Spleen (tissue), 11 donors: ENCODE measurements at regions not wholly inside any gene's neighbourhood (a gene's known extent, or its start where the extent isn't known, plus 50 kb on each side); places are given as distances from the start of the nearest gene placed in this dataset.

ENCODE experiments used
- DNase-seq: peaks from one replicate; pipeline ENCODE4 v3.0.0-alpha.2; 2020
- H3K27ac ChIP-seq, 8 donors: fragments of 200-600 bp; sonication (generic) in 7 of 8; 1 replicate in 4 of 8; 2 replicates in 4 of 8; pipeline versions ENCODE4 v1.5.0 to v1.8.0; 2016 to 2021; ENCODE audit warnings: inconsistent platforms in 4 of 8, mild to moderate bottlenecking in 4 of 8, moderate library complexity in 1 of 8
- H3K27me3 ChIP-seq, 7 donors: fragments of 200-600 bp; sonication (generic) in 6 of 7; replicated peaks in 1 of 7; 1 replicate in 4 of 7; 2 replicates in 3 of 7; pipeline versions ENCODE4 v1.5.0 to v1.8.0; 2016 to 2021; ENCODE audit warnings: inconsistent platforms in 3 of 7, mild to moderate bottlenecking in 1 of 7
- H3K36me3 ChIP-seq, 6 donors: fragments of 200-600 bp; sonication (generic) in 5 of 6; 1 replicate in 4 of 6; 2 replicates in 2 of 6; pipeline versions ENCODE4 v1.5.0 to v1.8.0; 2016 to 2021; ENCODE audit warnings: inconsistent platforms in 2 of 6
- H3K4me1 ChIP-seq, 6 donors: fragments of 200-600 bp; sonication (generic) in 5 of 6; 1 replicate in 3 of 6; 2 replicates in 3 of 6; pipeline versions ENCODE4 v1.5.0 to v1.8.0; 2016 to 2021; ENCODE audit warnings: inconsistent platforms in 3 of 6
- H3K4me3 ChIP-seq, 8 donors: fragments of 200-600 bp; sonication (generic) in 7 of 8; 1 replicate in 4 of 8; 2 replicates in 4 of 8; pipeline versions ENCODE4 v1.5.0 to v1.8.0; 2016 to 2021; ENCODE audit warnings: inconsistent platforms in 4 of 8, mild to moderate bottlenecking in 4 of 8, moderate library complexity in 2 of 8
- H3K9me3 ChIP-seq, 8 donors: fragments of 200-600 bp; sonication (generic) in 7 of 8; 1 replicate in 4 of 8; 2 replicates in 4 of 8; pipeline versions ENCODE4 v1.5.0 to v1.8.0; 2016 to 2021; ENCODE audit warnings: inconsistent platforms in 4 of 8
- POLR2A ChIP-seq, 3 donors: fragments of 450-650 bp; IDR thresholded peaks; one replicate each; pipeline ENCODE4 v1.5.1; 2017; ENCODE audit warnings: antibody characterized with exemption in 3 of 3, mild to moderate bottlenecking in 1 of 3
- POLR2AphosphoS5 ChIP-seq, 3 donors: sonication (generic); formaldehyde crosslinking; IDR thresholded peaks; one replicate each; pipeline ENCODE4 v1.5.1; 2017; ENCODE audit warnings: antibody characterized with exemption in 3 of 3
- WGBS, 5 donors: extraction: QIAGEN DNeasy Blood & Tissue Kit in 3 of 5; methylation state at CpG; one replicate each; pipeline versions ENCODE4 v1.1.5 to v1.1.7; 2013 to 2018; 5-methylcytosine and 5-hydroxymethylcytosine counted together
- intact Hi-C: fragments of 100-400 bp; cut with DNase I; formaldehyde crosslinking; loops from one replicate; pipeline ENCODE4 v1.15.0; 2023; ENCODE audit warnings: low total_unique reads
- TF ChIP-seq, protein P1 (sequence below), 11 experiments: fragments of 200-600 bp in 7 of 11; fragments of 450-650 bp in 4 of 11; sonication (generic) in 4 of 11; IDR thresholded peaks in 8 of 11; conservative IDR thresholded peaks in 3 of 11; 1 replicate in 7 of 11; 2 replicates in 4 of 11; pipeline versions ENCODE4 v1.4.0 to v1.8.0; 2016 to 2021; ENCODE audit warnings: antibody characterized with exemption in 11 of 11, inconsistent platforms in 4 of 11, mild to moderate bottlenecking in 1 of 11
- donor health status: healthy with polysubstance abuse.
- donor health status: DM: no; HTN: no; CAD: no; lungs with moderate emphysema.
- donor health status: DM: no; HTN: no; CAD: no.
- donor health status: Bipolar disorder and iron deficiency.
- donor health status: healthy.
- donor health status: DM: no; HTN: no; CAD: no.
- donor health status: DM: yes; HTN: yes; CAD: no.

DNA sequence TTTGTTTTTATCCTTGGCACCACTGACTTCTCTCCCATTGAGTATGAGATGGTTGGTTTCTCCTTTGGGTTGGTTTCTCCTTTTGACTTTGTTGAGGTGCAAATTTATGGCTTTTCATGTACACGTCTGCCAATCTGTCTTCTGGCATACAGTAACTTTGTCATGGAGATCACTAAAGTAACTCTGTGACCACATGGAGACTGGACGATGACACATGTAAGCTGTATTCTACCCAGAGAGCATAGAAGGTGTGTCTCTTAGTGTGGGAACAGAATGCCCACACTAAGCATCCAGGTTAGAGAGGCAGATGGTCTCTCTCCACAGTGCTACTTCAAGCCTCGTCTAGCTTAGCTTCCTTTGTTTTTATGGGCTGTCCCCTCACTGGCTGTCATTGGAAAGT lies 897.5 kb downstream of the SUCLG1 start:
- WGBS, 5 donors, result 60 to 68% (median 64%) methylated on average over 3 of the region's 3 CpGs
- no peaks in the 10 kb centered on the region for H3K27me3 ChIP-seq
- intact Hi-C loops, result no loop called here
- no peak for DNase-seq
- H3K27ac ChIP-seq, result no peak overlapping the region
- no peak overlapping the region for H3K4me3 ChIP-seq
- no peaks in the 10 kb centered on the region for H3K36me3 ChIP-seq
- no peak for TF ChIP-seq POLR2A (IDR thresholded peaks at IDR 0.05)
- TF ChIP-seq, protein P1, sequence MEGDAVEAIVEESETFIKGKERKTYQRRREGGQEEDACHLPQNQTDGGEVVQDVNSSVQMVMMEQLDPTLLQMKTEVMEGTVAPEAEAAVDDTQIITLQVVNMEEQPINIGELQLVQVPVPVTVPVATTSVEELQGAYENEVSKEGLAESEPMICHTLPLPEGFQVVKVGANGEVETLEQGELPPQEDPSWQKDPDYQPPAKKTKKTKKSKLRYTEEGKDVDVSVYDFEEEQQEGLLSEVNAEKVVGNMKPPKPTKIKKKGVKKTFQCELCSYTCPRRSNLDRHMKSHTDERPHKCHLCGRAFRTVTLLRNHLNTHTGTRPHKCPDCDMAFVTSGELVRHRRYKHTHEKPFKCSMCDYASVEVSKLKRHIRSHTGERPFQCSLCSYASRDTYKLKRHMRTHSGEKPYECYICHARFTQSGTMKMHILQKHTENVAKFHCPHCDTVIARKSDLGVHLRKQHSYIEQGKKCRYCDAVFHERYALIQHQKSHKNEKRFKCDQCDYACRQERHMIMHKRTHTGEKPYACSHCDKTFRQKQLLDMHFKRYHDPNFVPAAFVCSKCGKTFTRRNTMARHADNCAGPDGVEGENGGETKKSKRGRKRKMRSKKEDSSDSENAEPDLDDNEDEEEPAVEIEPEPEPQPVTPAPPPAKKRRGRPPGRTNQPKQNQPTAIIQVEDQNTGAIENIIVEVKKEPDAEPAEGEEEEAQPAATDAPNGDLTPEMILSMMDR (IDR thresholded peaks at IDR 0.05 in 8 of 11, conservative IDR thresholded peaks at IDR 0.05 in 3 of 11), result no peak
- no peak for TF ChIP-seq POLR2AphosphoS5 (IDR thresholded peaks at IDR 0.05)
- peaks cover 0 to 19% (median 7%) of the 10 kb centered on the region in 8 donors for H3K9me3 ChIP-seq
- no peaks in the 10 kb centered on the region for H3K4me1 ChIP-seq

DNA sequence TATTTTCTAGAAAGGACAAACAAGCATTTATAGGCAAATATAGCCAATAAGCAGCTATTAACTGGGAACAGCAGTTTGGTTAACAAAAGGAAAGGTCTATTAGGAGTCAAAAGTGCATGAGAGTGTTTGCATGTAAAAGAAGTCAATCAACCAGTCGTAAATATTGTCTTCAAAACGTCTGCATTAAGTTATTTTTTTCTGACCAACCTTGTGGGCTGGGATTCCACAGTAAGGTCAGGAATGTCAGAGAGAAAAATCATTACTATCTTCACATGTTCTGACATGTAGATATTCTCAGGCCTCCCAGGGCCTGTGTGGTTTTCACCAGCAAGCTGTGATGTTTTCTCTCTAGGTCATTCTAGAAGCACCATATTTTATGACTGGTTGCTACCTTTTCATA lies 922.5 kb downstream of the SUCLG1 start:
- no peak for TF ChIP-seq POLR2A (IDR thresholded peaks at IDR 0.05)
- Histone ChIP-seq H3K4me1 (no peaks in the 10 kb centered on the region), H3K9me3 (no peaks in the 10 kb centered on the region), H3K27me3 (no peaks in the 10 kb centered on the region), H3K36me3 (no peaks in the 10 kb centered on the region), H3K27ac (no peak overlapping the region), H3K4me3 (no peak overlapping the region)
- WGBS, 5 donors, result 32 to 44% (median 37%) methylated on average over 2 of the region's 2 CpGs
- intact Hi-C loops, result no loop called here
- no peak for DNase-seq

DNA sequence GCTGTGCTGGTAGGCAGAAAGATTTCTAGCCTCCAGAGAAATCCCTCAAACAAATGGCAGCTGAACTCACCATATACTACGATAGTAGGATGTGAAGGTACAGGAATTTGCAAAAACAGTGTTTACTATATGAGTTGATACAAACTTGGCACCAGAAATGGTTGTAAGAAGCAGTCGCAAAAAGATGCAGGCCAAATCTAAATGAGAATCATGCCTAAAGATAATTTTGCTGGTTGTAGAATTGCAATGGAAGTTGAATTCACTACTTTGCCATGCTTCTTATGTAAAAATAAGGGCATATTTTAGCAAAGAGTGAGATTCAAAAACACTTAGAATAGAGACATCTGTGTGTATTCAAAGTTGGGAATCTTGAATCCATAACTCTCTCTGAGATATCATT lies 924.7 kb downstream of the SUCLG1 start:
- no peaks in the 10 kb centered on the region for H3K36me3 ChIP-seq
- H3K27me3 ChIP-seq, result no peaks in the 10 kb centered on the region
- TF ChIP-seq, protein P1 (IDR thresholded peaks at IDR 0.05 in 8 of 11, conservative IDR thresholded peaks at IDR 0.05 in 3 of 11), result no peak
- TF ChIP-seq POLR2AphosphoS5 (IDR thresholded peaks at IDR 0.05), result no peak
- TF ChIP-seq POLR2A (IDR thresholded peaks at IDR 0.05), result no peak
- H3K27ac ChIP-seq, result no peak overlapping the region
- no peak for DNase-seq
- 77 to 88% (median 80%) methylated on average over 2 of the region's 2 CpGs for WGBS, 5 donors
- intact Hi-C loops, result no loop called here
- no peaks in the 10 kb centered on the region for H3K4me1 ChIP-seq
- H3K9me3 ChIP-seq, result peaks cover 0 to 5% (median 0%) of the 10 kb centered on the region in 8 donors
- no peak overlapping the region for H3K4me3 ChIP-seq

DNA sequence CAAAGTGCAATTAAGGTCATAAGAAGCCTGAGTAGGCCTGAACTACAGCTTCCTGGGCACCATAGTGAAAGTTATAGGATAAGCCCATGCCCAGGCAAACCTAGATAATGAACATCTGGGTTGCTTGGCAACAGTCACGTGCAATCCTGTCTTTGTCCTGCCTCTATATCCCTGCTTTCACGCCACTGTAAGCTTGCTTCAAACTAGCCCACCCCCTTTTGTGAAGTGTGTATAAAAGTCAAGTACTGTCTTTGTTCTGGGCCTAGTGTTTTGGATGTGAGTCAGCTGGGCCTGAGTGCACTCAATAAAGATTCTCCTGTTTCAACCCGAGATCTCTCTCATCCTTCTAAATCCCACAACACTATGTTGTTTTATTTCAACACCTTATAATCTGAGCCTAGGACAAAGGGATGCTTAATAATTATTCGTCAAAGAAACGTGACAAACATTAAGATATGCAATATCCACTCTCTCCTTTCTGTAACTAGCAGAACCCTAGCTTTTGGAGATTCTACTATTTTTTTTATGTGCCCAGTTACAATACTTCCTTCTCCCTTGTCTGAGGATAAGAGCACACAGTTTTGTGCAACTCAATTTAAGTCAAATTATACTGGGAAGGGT lies 927.8 kb downstream of the SUCLG1 start:
- no peak for DNase-seq
- 53 to 81% (median 64%) methylated on average over 5 of the region's 5 CpGs for WGBS, 5 donors
- Histone ChIP-seq H3K9me3 (peaks cover 0 to 7% (median 0%) of the 10 kb centered on the region in 8 donors), H3K27ac (no peak overlapping the region), H3K27me3 (no peaks in the 10 kb centered on the region), H3K4me1 (no peaks in the 10 kb centered on the region), H3K4me3 (no peak overlapping the region), H3K36me3 (no peaks in the 10 kb centered on the region)
- TF ChIP-seq, protein P1 (IDR thresholded peaks at IDR 0.05 in 8 of 11, conservative IDR thresholded peaks at IDR 0.05 in 3 of 11), result no peak
- TF ChIP-seq POLR2A (IDR thresholded peaks at IDR 0.05) (no peak), POLR2AphosphoS5 (IDR thresholded peaks at IDR 0.05) (no peak)
- intact Hi-C loops, result no loop called here

DNA sequence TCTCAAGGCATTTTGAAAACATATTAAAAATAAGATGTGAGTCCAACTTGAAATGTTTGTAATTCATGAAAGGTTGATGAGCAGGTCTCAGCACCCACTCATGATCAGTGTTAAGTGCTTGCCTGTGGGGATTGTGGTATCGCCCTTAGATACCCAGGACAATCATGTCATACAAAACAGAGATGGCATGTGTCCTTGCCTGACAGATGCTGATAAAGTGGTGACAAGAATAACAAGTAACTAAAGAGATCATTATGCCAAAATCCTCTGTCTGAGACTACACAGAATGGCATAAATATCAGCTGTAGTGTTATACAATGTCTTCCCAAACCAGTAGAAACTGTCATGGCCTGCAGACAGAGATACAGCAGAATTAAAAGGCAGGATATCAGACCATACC lies 930.3 kb downstream of the SUCLG1 start:
- WGBS, 5 donors, result 80 to 98% (median 86%) methylated on average over 1 of the region's 1 CpG
- no peaks in the 10 kb centered on the region for H3K27me3 ChIP-seq
- TF ChIP-seq, protein P1 (IDR thresholded peaks at IDR 0.05 in 8 of 11, conservative IDR thresholded peaks at IDR 0.05 in 3 of 11), result no peak
- intact Hi-C loops, result no loop called here
- no peaks in the 10 kb centered on the region for H3K36me3 ChIP-seq
- peaks cover 0 to 7% (median 0%) of the 10 kb centered on the region in 8 donors for H3K9me3 ChIP-seq
- no peaks in the 10 kb centered on the region for H3K4me1 ChIP-seq
- DNase-seq, result no peak
- H3K4me3 ChIP-seq, result no peak overlapping the region
- H3K27ac ChIP-seq, result no peak overlapping the region
